GM23338 (cell line): ENCODE measurements at regions not wholly inside any gene's neighbourhood (a gene's known extent, or its start where the extent isn't known, plus 50 kb on each side); places are given as distances from the start of the nearest gene placed in this dataset.

ENCODE experiments used
- ATAC-seq: fragments of 200-7000 bp; cut with Tn5 transposase; 3 replicates; pipeline ENCODE4 v1.9.1; 2020
- DNase-seq: peaks from one replicate; pipeline ENCODE4 v3.0.0-alpha.2; 2015; ENCODE audit warnings: low spot score
- H2AFZ ChIP-seq: fragments of 200-600 bp; sonication (generic); 2 replicates; pipeline ENCODE4 v1.8.0; 2016; ENCODE audit warnings: antibody characterized with exemption, mild to moderate bottlenecking, moderate library complexity
- H3F3A ChIP-seq: fragments of 200-600 bp; sonication (generic); replicated peaks from 2 replicates; pipeline ENCODE4 v1.8.0; 2017; ENCODE audit warnings: antibody characterized with exemption, mixed run types, low read depth
- H3K27ac ChIP-seq: fragments of 200-600 bp; sonication (generic); 2 replicates; pipeline ENCODE4 v1.6.1; 2016; ENCODE audit warnings: low read depth
- H3K27me3 ChIP-seq: fragments of 200-600 bp; sonication (generic); 2 replicates; pipeline ENCODE4 v1.8.0; 2016; ENCODE audit warnings: mild to moderate bottlenecking, mixed run types, moderate library complexity; ENCODE audit not compliant: insufficient read depth
- H3K36me3 ChIP-seq: fragments of 200-600 bp; sonication (generic); 2 replicates; pipeline ENCODE4 v1.8.0; 2016; ENCODE audit warnings: mild to moderate bottlenecking; ENCODE audit not compliant: insufficient read depth
- H3K4me1 ChIP-seq: fragments of 200-600 bp; sonication (generic); 2 replicates; pipeline ENCODE4 v1.8.0; 2016; ENCODE audit warnings: mild to moderate bottlenecking, moderate library complexity; ENCODE audit not compliant: insufficient read depth
- H3K4me2 ChIP-seq: fragments of 200-600 bp; sonication (generic); 2 replicates; pipeline ENCODE4 v1.7.1; 2017; ENCODE audit warnings: mixed run types
- H3K4me3 ChIP-seq: fragments of 200-600 bp; sonication (generic); 2 replicates; pipeline ENCODE4 v1.6.1; 2016; ENCODE audit warnings: mixed run types
- H3K79me2 ChIP-seq: fragments of 200-600 bp; sonication (generic); replicated peaks from 2 replicates; pipeline ENCODE4 v1.8.0; 2017; ENCODE audit warnings: mild to moderate bottlenecking; ENCODE audit not compliant: insufficient read depth
- H3K9me2 ChIP-seq: fragments of 200-600 bp; sonication (generic); 2 replicates; pipeline ENCODE4 v1.8.0; 2017; ENCODE audit not compliant: insufficient read depth
- H4K20me1 ChIP-seq: fragments of 200-600 bp; sonication (generic); replicated peaks from 2 replicates; pipeline ENCODE4 v1.8.0; 2017; ENCODE audit warnings: mild to moderate bottlenecking; ENCODE audit not compliant: insufficient read depth
- H3K27ac Mint-ChIP-seq: 2 replicates; pipeline ENCODE4 v1.8.0; 2020; ENCODE audit warnings: inconsistent platforms, mild to moderate bottlenecking, moderate library complexity, mixed read lengths
- H3K27me3 Mint-ChIP-seq: 3 replicates; pipeline ENCODE4 v1.8.0; 2022; ENCODE audit warnings: low read depth, mild to moderate bottlenecking, moderate library complexity, mixed read lengths, inconsistent platforms; ENCODE audit not compliant: insufficient read depth, poor library complexity
- H3K36me3 Mint-ChIP-seq: 3 replicates; pipeline ENCODE4 v1.8.0; 2021; ENCODE audit warnings: low read depth, mild to moderate bottlenecking, inconsistent platforms, moderate library complexity, mixed read lengths
- H3K4me1 Mint-ChIP-seq: 3 replicates; pipeline ENCODE4 v1.8.0; 2020; ENCODE audit warnings: mild to moderate bottlenecking, inconsistent platforms, mixed read lengths
- H3K4me3 Mint-ChIP-seq: 3 replicates; pipeline ENCODE4 v1.8.0; 2021; ENCODE audit warnings: moderate library complexity, mild to moderate bottlenecking, inconsistent platforms, mixed read lengths
- H3K9me3 Mint-ChIP-seq: 3 replicates; pipeline ENCODE4 v1.8.0; 2020; ENCODE audit warnings: moderate library complexity, mild to moderate bottlenecking, inconsistent platforms, mixed read lengths
- CREB1 ChIP-seq: fragments of 250-450 bp; sonication (Bioruptor Pico); IDR thresholded peaks from 2 replicates; pipeline ENCODE4 v1.5.0; 2020; ENCODE audit warnings: low read depth, mild to moderate bottlenecking, moderate library complexity
- CTCF ChIP-seq, 2 experiments: fragments of 200-600 bp in 1 of 2; sonication (generic) in 1 of 2; conservative IDR thresholded peaks; 2 replicates each; pipeline versions ENCODE4 v1.5.1 to v1.6.1; 2016 to 2017; ENCODE audit warnings: antibody characterized with exemption in 2 of 2, low read depth in 2 of 2, mild to moderate bottlenecking in 2 of 2, moderate library complexity in 1 of 2
- ETS1 ChIP-seq: IDR thresholded peaks from 2 replicates; pipeline ENCODE4 v1.6.1; 2016; ENCODE audit warnings: antibody characterized with exemption
- EZH2 ChIP-seq: fragments of 200-600 bp; sonication (generic); IDR thresholded peaks from one replicate; pipeline ENCODE4 v1.8.0; 2017; ENCODE audit warnings: antibody characterized with exemption, mild to moderate bottlenecking, low read depth; ENCODE audit not compliant: unreplicated experiment
- EZH2phosphoT487 ChIP-seq: fragments of 200-600 bp; sonication (generic); IDR thresholded peaks from one replicate; pipeline ENCODE4 v1.8.1; 2018; ENCODE audit warnings: antibody characterized with exemption; ENCODE audit not compliant: unreplicated experiment
- JUNB ChIP-seq: IDR thresholded peaks from one replicate; pipeline ENCODE4 v1.6.1; 2016; ENCODE audit warnings: antibody characterized with exemption; ENCODE audit not compliant: unreplicated experiment
- NANOG ChIP-seq: IDR thresholded peaks from 2 replicates; pipeline ENCODE4 v1.6.1; 2016; ENCODE audit warnings: antibody characterized with exemption, borderline replicate concordance
- POLR2AphosphoS5 ChIP-seq: IDR thresholded peaks from 2 replicates; pipeline ENCODE4 v1.6.1; 2016; ENCODE audit warnings: antibody characterized with exemption, low read depth
- REST ChIP-seq: IDR thresholded peaks from one replicate; pipeline ENCODE4 v1.6.1; 2018; ENCODE audit warnings: antibody characterized with exemption; ENCODE audit not compliant: unreplicated experiment
- STAT1 ChIP-seq: IDR thresholded peaks from one replicate; pipeline ENCODE4 v1.6.1; 2016; ENCODE audit warnings: antibody characterized with exemption; ENCODE audit not compliant: unreplicated experiment
- ZNF114 ChIP-seq: fragments of 250-450 bp; sonication (Bioruptor Pico); IDR thresholded peaks from 2 replicates; pipeline ENCODE4 v1.5.0; 2020; ENCODE audit warnings: mild to moderate bottlenecking, moderate library complexity
- ZNF331 ChIP-seq: fragments of 250-450 bp; sonication (Bioruptor Pico); IDR thresholded peaks from 2 replicates; pipeline ENCODE4 v1.5.0; 2020; ENCODE audit warnings: low read depth, mild to moderate bottlenecking, moderate library complexity
- ZNF462 ChIP-seq: fragments of 250-450 bp; sonication (Bioruptor Pico); IDR thresholded peaks from 2 replicates; pipeline ENCODE4 v1.5.0; 2020; ENCODE audit warnings: mild to moderate bottlenecking, moderate library complexity

GRCh38 chr1:230501242-230501641 is 75.1 kb upstream of the PGBD5 start:
- Histone ChIP-seq H3K27ac (no peak overlapping the region), H3K36me3 (no peaks in the 10 kb centered on the region), H3K4me2 (no peak overlapping the region), H3K9me2 (no peaks in the 10 kb centered on the region), H3K79me2 (no peaks in the 10 kb centered on the region), H3K4me1 (no peaks in the 10 kb centered on the region), H2AFZ (no peak overlapping the region), H3K27me3 (no peaks in the 10 kb centered on the region), H3K4me3 (no peak overlapping the region), H4K20me1 (no peaks in the 10 kb centered on the region), H3F3A (no peaks in the 10 kb centered on the region)
- Mint-ChIP-seq H3K9me3 (peaks cover 19% of the 10 kb centered on the region), H3K36me3 (peaks cover 9% of the 10 kb centered on the region), H3K4me3 (no peak overlapping the region), H3K4me1 (peaks cover 9% of the 10 kb centered on the region; the same call in 2 of the 3 replicates), H3K27ac (no peak overlapping the region), H3K27me3 (peaks cover 3% of the 10 kb centered on the region)
- no peak for TF ChIP-seq CREB1 (CRISPR knock-in tag)
- TF ChIP-seq ZNF331 (CRISPR knock-in tag) = no peak
- no peak for TF ChIP-seq ZNF462 (CRISPR knock-in tag)
- no peak for TF ChIP-seq CTCF (conservative IDR thresholded peaks at IDR 0.05; ENCODE audit: low read depth in 2 of 2)
- no peak for TF ChIP-seq EZH2phosphoT487
- no peak for TF ChIP-seq JUNB
- no peak for TF ChIP-seq ZNF114
- no peak for TF ChIP-seq STAT1
- no peak for TF ChIP-seq POLR2AphosphoS5
- no peak for TF ChIP-seq ETS1
- TF ChIP-seq NANOG = no peak
- TF ChIP-seq REST = no peak
- no peak for TF ChIP-seq EZH2
- DNase-seq (no peak), ATAC-seq (no peak)
